ENCODE measurements at regions not wholly inside any gene's neighbourhood (a gene's known extent, or its start where the extent isn't known, plus 50 kb on each side); places are given as distances from the start of the nearest gene placed in this dataset.

DNA sequence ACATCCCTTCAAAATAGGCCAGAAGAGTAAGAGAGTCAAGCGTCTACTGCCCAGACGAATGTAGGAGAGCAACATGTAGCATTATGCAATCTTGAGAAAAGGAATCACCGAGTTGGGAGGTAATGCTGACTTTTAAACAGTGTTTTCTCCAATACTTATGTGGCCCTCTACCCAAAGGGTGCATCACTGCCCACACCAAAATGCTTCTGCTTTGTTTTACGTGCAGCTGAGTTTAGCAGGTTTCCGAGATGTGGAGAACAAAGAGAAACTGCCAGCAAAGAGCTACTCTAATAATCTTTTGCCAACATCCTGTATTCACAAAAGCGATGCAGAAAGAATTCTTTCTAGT lies 63.4 kb upstream of the ZEB2 start:
- no peak for TF ChIP-seq POLR2A (IDR thresholded peaks at IDR 0.05)
- TF ChIP-seq POLR2AphosphoS5 (IDR thresholded peaks at IDR 0.05), result no peak

Data from sigmoid colon (tissue), 4 donors.